ENCODE measurements at regions not wholly inside any gene's neighbourhood (a gene's known extent, or its start where the extent isn't known, plus 50 kb on each side); places are given as distances from the start of the nearest gene placed in this dataset.

GRCh38 chr18:64979791-64980190, 771.0 kb upstream of the CDH7 start:
- DNase-seq = no peak

- DNase-seq = no peak
These were observed 776.3 kb upstream of the CDH7 start for GRCh38 chr18:64974391-64975125.

GRCh38 chr18:64972545-64972944, 778.3 kb upstream of the CDH7 start:
- peak; percentile 20 for DNase-seq

- DNase-seq = peak; percentile 54
These were observed 784.1 kb upstream of the CDH7 start for GRCh38 chr18:64966667-64967066.

- no peak for DNase-seq
These were observed 794.3 kb upstream of the CDH7 start for GRCh38 chr18:64956465-64956864.

- DNase-seq = no peak
These were observed 800.9 kb upstream of the CDH7 start for GRCh38 chr18:64949885-64950284.

- no peak for DNase-seq
These were observed 787.8 kb upstream of the LINC00305 start for GRCh38 chr18:64936671-64937070.

GRCh38 chr18:64929036-64929435, 780.1 kb upstream of the LINC00305 start:
- DNase-seq = no peak

GRCh38 chr18:64919971-64920570, 771.2 kb upstream of the LINC00305 start:
- no peak for DNase-seq

GRCh38 chr18:64918851-64919250, 770.0 kb upstream of the LINC00305 start:
- no peak for DNase-seq

- DNase-seq = no peak
These were observed 744.5 kb upstream of the LINC00305 start for GRCh38 chr18:64893349-64893748.

GRCh38 chr18:64888956-64889355, 740.1 kb upstream of the LINC00305 start:
- DNase-seq = no peak

GRCh38 chr18:64886995-64887394, 738.1 kb upstream of the LINC00305 start:
- DNase-seq = no peak

GRCh38 chr18:64882896-64883295, 734.0 kb upstream of the LINC00305 start:
- DNase-seq = no peak

GRCh38 chr18:64876833-64877232, 727.9 kb upstream of the LINC00305 start:
- no peak for DNase-seq

- DNase-seq = no peak
These were observed 724.0 kb upstream of the LINC00305 start for GRCh38 chr18:64872710-64873458.

- no peak for DNase-seq
These were observed 705.2 kb upstream of the LINC00305 start for GRCh38 chr18:64854112-64854511.

GRCh38 chr18:64852281-64852680, 703.4 kb upstream of the LINC00305 start:
- DNase-seq = no peak

- DNase-seq = peak; percentile 11
These were observed 702.8 kb upstream of the LINC00305 start for GRCh38 chr18:64851726-64852125.

GRCh38 chr18:64850791-64851190, 701.9 kb upstream of the LINC00305 start:
- no peak for DNase-seq

GRCh38 chr18:64840911-64841701, 692.2 kb upstream of the LINC00305 start:
- no peak for DNase-seq

GRCh38 chr18:64810354-64810753, 661.5 kb upstream of the LINC00305 start:
- no peak for DNase-seq

GRCh38 chr18:64809801-64810200, 660.9 kb upstream of the LINC00305 start:
- no peak for DNase-seq

Measured in kidney glomerular epithelial cell (primary cell).